G401 (cell line): ENCODE measurements at regions not wholly inside any gene's neighbourhood (a gene's known extent, or its start where the extent isn't known, plus 50 kb on each side); places are given as distances from the start of the nearest gene placed in this dataset.
A peak's percentile ranks its signal among the peaks of the same experiment; 100 is the strongest.

Source experiments
- DNase-seq: peaks from one replicate; pipeline ENCODE4 v3.0.0-alpha.2; 2015; ENCODE audit warnings: low spot score
- in situ Hi-C: cut with HindIII; loops from 2 replicates; pipeline ENCODE4 v1.10.0; 2016; ENCODE audit warnings: low sequenced_read_pairs, mixed read lengths

DNA sequence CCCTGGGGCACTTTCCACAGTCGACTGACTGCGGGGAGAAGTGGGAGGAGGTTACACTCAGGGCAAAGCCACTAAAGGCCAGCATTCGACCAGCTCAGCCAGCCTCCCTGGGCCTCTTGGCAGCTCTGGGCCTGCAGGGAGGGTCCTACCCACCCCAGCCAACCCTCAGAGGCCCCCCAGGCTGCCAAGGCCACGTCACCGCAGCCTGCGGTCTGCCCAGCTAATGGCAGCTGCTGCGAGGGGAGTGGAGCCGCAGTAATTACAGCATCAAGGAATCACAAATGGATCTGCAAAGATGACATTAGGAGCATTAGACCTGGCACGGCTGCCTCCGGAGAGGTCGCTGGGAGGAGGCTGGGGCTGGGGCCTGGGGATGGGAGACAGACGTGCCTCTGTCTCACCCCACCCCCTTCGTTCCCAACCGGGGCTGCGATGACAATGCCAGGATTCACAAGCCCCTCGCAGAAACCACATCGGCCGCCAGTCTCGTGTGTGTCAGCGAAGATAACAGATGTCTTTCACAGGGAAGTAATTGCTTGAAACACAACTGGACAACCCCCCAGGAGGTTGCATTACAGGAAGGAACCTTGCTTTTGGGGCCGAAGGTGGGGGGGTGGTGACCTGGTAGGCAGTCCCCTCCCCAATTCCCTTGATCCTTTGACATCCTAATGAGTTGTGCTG is 367.6 kb downstream of the BCOR start:
- in situ Hi-C loops = no loop called here
- DNase-seq = no peak

- DNase-seq = peak; percentile 25
- in situ Hi-C loops = no loop called here
Observed at GRCh38 chrX:39730662-39731329, 367.0 kb downstream of the BCOR start.

DNA sequence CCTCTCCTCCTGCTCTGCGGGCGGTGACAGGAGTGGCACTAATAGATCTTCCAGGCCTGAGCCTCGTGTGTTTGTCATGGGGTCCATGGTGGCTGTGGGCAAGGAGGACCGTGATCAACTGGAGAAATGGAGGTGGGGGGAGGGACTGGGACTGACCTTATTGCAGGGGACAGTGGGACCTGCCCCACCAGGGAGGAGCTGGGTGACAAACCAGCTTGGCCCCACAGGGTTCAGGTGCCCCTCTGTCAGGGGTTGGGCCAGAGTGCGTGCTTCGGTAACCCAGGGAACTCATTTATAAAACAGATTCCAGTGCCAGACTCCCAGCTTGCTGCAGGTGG is 366.5 kb downstream of the BCOR start:
- DNase-seq = no peak
- in situ Hi-C loops = no loop called here

DNA sequence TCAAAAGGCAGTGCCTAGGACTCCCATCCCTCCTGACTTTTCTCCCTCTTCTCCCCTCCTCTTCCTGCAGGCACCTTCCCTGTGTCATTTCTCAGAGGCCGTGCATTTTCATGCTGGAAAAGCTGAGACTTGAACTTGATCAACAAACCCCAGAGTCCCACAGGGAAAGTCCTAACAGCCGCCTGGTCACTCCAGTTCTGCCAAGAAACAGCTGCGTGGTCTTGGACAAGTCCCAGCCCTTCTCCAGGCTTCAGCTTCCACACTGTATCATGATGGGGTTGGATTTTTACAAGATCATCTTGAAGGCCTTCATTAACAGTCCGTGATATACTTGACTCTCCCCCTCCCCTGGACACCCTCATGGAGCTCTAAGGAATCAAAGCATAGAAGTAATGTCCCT is 366.0 kb downstream of the BCOR start:
- DNase-seq = no peak
- in situ Hi-C loops = no loop called here

DNA sequence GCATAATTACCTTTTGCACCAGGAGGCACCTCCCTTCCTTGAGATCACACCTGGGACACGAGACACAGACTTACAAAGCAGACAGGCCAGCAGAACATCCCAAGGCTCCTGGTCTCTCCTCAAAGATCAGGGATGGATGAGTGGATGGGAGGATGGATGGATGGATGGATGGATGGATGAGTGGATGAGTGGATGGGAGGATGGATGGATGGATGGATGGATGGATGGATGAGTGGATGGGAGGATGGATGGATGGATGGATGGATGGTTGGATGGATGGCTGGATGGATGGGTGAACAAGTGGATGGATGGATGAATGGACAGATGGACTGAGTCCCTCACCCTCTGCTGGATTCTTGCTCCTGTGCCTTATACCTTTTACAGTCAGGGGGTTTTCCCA is 364.0 kb downstream of the BCOR start:
- DNase-seq = no peak
- in situ Hi-C loops = no loop called here

DNA sequence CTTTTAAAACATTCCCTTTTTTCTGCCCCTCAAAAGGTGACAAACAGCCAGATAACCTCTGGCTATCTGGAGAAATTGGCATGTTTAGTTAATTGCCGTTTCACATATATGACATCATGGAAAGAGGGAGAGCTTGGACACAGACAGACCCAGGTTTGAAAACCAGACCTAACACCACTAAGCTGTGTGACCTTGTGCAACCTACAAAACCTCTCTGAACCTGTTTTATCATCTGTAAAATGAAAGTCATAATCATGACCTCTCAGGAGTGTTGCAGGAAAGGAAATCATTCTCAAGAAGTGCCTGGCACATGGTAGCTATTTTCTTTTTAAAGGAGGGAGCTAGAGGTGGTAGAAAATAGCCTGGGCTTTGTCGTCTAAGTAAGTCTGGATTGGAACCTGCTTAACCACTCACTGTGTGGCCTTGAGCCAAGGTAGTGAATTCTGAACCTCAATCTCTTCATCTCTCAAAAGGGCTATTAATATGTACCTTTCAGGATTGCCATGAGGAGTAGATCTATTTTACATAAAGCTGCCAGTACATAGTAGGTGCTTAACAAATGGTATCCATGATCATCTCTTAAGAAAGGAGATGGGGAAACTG is 363.5 kb downstream of the BCOR start:
- in situ Hi-C loops = no loop called here
- DNase-seq = no peak

GRCh38 chrX:39736216-39737211 is 361.2 kb downstream of the BCOR start:
- in situ Hi-C loops = no loop called here
- DNase-seq = peak; percentile 74

DNA sequence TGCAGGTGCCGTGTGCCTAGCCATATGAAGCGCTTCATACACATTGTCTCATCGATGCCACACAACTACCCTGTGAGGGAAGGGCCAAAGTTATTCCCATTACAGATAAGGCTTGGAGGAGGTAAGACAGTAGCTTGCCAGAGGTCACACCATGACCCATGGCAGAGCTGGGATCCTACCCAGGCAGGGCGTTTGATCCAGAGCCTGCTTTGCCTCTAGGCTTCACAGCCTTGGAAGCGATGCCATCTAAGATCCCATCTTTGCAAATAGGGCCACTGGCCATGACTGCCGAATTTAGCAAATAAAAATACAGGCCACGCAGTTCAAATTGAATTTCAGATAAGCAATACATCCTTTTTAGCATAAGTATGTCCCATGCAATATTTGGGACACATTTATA is 358.2 kb downstream of the BCOR start:
- in situ Hi-C loops = no loop called here
- no peak for DNase-seq

DNA sequence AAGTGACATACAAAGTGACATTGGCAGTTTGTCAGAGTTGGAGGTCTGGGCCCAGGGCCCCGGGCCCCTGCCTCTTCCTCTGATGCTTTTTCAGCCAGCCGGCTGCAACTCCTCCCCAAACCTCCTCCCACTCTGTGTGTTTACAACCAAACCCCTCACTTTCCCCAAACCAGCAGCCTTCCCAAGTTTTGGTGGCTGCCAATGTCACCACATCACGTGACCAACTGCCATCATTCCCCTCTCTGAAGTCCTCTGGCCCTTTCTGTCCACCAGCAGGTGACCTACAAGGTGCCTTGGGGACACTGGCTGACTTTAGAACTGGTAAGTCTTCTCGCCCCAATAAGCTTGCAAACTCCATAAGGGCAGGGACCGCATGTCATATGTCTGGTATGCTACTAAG is 357.7 kb downstream of the BCOR start:
- in situ Hi-C loops = no loop called here
- DNase-seq = no peak

GRCh38 chrX:39741904-39742303 is 355.9 kb downstream of the BCOR start:
- in situ Hi-C loops = no loop called here
- no peak for DNase-seq

DNA sequence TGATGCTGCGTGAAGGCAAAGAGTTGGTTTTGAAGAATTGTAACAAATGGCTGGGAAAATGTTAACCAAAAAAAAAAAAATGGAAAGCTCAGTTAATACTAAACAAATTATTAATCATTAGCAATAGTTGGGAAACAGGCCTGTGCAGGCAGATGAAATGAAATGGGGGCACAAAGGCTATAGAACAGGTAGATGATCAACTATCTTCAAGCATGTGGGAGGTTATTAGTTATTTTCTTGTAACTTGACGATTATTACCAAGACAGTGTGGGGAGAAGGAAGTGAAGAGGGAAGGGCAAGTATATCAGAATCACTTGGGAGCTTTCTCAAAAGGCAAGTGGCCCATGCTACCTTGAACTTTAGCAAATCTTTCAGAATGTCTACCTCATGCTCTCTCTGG is 351.9 kb downstream of the BCOR start:
- in situ Hi-C loops = no loop called here
- no peak for DNase-seq

DNA sequence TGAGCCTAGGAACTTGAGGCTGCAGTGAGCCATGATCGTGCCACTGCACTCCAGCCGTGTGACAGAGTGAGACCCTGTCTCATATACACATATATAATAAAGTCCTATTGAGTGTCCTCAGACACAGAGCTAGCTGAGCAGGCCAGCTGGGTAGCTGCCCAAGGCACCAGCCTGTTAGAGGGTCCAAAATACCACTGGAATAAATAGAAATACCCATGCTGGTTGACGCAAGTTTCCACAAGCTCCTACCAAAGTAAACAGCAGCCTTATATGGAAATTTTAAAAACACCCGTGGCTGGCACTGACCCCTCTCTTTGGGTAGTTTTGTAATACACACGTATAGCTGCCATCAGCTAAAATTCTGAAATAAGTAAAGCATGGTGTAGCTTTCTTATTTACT is 348.6 kb downstream of the BCOR start:
- in situ Hi-C loops = no loop called here
- DNase-seq = no peak

GRCh38 chrX:39749728-39750127 is 348.0 kb downstream of the BCOR start:
- no peak for DNase-seq
- in situ Hi-C loops = no loop called here

GRCh38 chrX:39750256-39750790 is 347.4 kb downstream of the BCOR start:
- DNase-seq = no peak
- in situ Hi-C loops = no loop called here

GRCh38 chrX:39750848-39751247 is 346.9 kb downstream of the BCOR start:
- DNase-seq = no peak
- in situ Hi-C loops = no loop called here

DNA sequence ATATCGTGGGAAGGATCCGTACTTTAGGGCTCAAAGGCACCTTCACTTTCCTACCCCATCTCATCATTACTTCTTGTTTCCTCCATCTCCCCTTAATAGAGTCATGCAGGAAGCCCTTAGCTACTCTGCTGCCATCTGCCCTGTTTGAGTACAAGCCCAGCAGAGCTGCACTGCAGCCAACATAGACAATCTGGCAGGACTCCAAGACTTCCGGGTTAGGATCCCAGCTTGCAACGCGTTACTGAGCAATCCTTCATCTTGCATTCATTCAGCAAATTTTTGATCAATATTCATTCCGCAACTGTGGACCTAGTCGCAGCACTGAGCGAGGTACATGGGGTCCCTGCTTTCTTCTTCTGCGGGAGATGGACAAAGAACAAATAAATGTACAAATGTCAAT is 344.9 kb downstream of the BCOR start:
- in situ Hi-C loops = no loop called here
- peak; percentile 67 for DNase-seq

DNA sequence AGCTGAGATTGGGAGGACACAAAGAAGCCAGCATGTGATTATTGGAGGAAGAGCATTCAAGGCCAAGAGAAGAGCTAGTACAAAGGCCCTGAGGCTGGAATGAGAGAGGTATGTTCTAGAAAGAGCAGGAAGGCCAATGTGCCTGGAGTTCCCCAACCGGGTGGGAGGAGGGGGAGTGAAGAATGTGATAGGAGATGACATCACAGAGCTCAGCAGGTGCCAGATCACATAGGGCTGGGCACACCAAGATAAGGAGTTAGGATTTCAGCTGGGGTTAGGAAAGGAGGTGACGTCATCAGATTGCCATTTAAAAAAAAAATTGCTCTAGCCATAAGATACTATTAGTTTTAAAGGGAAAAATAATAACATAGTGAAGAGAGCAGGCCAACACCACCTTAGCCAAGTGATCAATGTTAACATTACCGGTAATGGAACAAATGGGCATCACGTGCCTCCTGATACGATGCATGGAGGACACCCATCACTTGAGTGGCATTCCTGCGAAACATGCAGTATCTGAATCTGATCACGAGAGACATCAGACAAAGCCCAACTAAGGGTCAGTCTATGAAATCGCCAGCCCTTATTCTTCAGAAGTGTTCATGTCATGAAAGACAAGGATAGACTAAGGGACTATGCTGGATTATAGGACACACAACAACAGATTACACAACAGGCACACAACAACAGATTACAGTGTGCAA is 344.3 kb downstream of the BCOR start:
- no peak for DNase-seq
- in situ Hi-C loops = no loop called here

GRCh38 chrX:39755143-39756032 is 342.4 kb downstream of the BCOR start:
- in situ Hi-C loops = no loop called here
- no peak for DNase-seq
